Neural crest cell (in vitro differentiated cells): ENCODE measurements at regions not wholly inside any gene's neighbourhood (a gene's known extent, or its start where the extent isn't known, plus 50 kb on each side); places are given as distances from the start of the nearest gene placed in this dataset.

Source experiments
- DNase-seq: peaks from one replicate; pipeline ENCODE4 v3.0.0; 2021; ENCODE audit warnings: low read depth, mixed read lengths, low spot score
- H3K27ac Mint-ChIP-seq: one replicate; pipeline ENCODE4 v1.8.0; 2021; ENCODE audit warnings: mild to moderate bottlenecking, mixed read lengths; ENCODE audit not compliant: unreplicated experiment
- H3K27me3 Mint-ChIP-seq: 2 replicates; pipeline ENCODE4 v1.8.0; 2021; ENCODE audit warnings: low read depth, mild to moderate bottlenecking, mixed read lengths
- H3K36me3 Mint-ChIP-seq: 2 replicates; pipeline ENCODE4 v1.8.0; 2021; ENCODE audit warnings: low read depth, mild to moderate bottlenecking, mixed read lengths
- H3K4me1 Mint-ChIP-seq: 2 replicates; pipeline ENCODE4 v1.8.0; 2021; ENCODE audit warnings: mixed read lengths
- H3K4me3 Mint-ChIP-seq: one replicate; pipeline ENCODE4 v1.8.0; 2021; ENCODE audit warnings: mild to moderate bottlenecking, mixed read lengths
- H3K9me3 Mint-ChIP-seq: 2 replicates; pipeline ENCODE4 v1.8.0; 2021; ENCODE audit warnings: mixed read lengths
- TF ChIP-seq, protein P1 (sequence below): fragments of 200-600 bp; sonication (generic); conservative IDR thresholded peaks from 2 replicates; pipeline ENCODE4 v1.5.0; 2021; ENCODE audit warnings: antibody characterized with exemption, mild to moderate bottlenecking

DNA sequence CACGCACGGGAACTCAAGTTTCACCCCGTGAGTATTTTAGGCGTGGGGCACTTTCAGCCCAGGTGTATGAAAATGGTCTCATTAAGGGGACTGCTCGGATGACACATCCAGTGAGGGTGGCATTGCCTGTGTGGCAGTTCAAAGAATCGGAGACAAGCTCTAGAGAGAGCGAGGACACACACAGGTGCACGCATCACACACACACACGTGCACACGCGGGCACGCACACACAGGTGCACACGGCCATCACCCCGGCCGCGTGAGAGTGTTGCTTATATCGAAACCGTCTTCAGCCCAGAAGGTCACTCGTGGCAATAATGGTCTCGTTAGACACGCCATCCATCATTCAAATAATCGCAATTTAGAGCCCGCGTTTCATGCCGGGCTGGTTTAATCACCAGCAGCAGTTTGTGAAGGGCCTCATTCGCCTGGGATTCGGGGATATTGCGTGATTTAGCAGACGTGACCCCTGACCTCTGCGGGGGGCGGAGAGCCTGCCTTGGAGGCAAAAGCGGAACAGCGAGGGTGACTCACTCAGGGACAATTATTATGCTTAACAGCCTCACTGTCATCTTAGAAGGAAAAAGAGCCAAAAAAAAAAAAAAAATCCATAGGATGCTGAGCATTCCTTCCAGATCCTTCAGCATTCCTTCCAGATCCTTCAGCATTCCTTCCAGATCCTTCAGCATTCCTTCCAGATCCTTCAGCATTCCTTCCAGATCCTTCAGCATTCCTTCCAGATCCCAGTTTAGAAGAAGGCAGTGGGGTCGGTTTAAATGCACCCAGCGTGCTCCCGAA is 89.4 kb upstream of the PPP2R3B start:
- H3K4me3 Mint-ChIP-seq, result no peak overlapping the region
- peaks cover 4% of the 10 kb centered on the region for H3K27me3 Mint-ChIP-seq
- peaks cover 17% of the 10 kb centered on the region for H3K4me1 Mint-ChIP-seq
- TF ChIP-seq, protein P1, sequence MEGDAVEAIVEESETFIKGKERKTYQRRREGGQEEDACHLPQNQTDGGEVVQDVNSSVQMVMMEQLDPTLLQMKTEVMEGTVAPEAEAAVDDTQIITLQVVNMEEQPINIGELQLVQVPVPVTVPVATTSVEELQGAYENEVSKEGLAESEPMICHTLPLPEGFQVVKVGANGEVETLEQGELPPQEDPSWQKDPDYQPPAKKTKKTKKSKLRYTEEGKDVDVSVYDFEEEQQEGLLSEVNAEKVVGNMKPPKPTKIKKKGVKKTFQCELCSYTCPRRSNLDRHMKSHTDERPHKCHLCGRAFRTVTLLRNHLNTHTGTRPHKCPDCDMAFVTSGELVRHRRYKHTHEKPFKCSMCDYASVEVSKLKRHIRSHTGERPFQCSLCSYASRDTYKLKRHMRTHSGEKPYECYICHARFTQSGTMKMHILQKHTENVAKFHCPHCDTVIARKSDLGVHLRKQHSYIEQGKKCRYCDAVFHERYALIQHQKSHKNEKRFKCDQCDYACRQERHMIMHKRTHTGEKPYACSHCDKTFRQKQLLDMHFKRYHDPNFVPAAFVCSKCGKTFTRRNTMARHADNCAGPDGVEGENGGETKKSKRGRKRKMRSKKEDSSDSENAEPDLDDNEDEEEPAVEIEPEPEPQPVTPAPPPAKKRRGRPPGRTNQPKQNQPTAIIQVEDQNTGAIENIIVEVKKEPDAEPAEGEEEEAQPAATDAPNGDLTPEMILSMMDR, result no peak
- H3K9me3 Mint-ChIP-seq, result peaks cover 2% of the 10 kb centered on the region
- DNase-seq, result no peak
- no peaks in the 10 kb centered on the region for H3K36me3 Mint-ChIP-seq
- H3K27ac Mint-ChIP-seq, result peak overlapping the region; percentile 87

DNA sequence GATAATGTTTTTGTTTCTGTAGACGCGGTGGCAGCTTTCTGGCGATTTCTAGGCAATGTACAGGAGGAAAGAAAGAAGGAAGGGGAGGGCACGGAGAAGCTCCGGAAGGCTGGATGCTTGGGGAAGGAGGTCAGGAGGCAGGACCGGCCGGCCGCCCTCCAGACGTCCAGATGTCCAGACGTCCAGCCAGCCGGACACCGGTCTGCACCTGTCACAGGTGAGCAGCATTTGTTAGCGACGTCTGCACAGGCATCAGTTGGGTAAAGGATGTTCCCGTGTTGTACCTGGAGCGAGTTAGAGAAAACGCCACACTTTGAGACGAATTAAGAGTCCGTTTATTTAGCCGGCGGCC is 90.0 kb upstream of the PPP2R3B start:
- peaks cover 6% of the 10 kb centered on the region for H3K27me3 Mint-ChIP-seq
- no peak overlapping the region for H3K27ac Mint-ChIP-seq
- H3K9me3 Mint-ChIP-seq, result peaks cover 2% of the 10 kb centered on the region
- no peak for DNase-seq
- no peaks in the 10 kb centered on the region for H3K36me3 Mint-ChIP-seq
- TF ChIP-seq, protein P1, result no peak
- no peak overlapping the region for H3K4me3 Mint-ChIP-seq
- peaks cover 17% of the 10 kb centered on the region for H3K4me1 Mint-ChIP-seq

DNA sequence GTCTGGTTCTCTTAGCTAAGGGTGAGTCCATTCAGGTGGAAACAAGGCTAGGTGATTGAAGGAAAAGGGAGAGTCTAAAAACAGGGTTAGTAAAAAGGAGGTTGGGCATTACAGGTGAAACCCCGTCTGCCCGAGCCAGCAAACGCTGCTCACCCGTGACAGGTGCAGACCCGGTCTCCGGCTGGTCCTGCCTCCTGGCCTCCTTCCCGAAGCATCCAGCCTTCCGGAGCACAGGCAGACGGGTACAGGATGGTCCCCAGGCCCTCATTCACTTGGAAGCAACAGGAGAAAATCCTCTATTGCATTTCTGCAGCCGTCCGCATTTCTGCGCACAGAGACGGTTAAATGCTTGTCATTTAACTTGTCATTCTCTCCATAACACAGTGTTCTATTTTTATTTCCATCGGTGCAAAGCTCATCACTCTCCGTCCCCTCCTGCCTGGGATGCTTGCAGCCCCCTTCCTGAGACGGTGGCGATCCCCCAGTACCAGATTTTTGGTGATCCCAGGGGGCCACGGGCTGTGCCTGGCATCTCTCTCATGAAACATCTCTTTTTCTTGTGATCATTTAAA is 90.8 kb upstream of the PPP2R3B start:
- Mint-ChIP-seq H3K27ac (no peak overlapping the region), H3K36me3 (no peaks in the 10 kb centered on the region), H3K4me1 (peaks cover 17% of the 10 kb centered on the region)

DNA sequence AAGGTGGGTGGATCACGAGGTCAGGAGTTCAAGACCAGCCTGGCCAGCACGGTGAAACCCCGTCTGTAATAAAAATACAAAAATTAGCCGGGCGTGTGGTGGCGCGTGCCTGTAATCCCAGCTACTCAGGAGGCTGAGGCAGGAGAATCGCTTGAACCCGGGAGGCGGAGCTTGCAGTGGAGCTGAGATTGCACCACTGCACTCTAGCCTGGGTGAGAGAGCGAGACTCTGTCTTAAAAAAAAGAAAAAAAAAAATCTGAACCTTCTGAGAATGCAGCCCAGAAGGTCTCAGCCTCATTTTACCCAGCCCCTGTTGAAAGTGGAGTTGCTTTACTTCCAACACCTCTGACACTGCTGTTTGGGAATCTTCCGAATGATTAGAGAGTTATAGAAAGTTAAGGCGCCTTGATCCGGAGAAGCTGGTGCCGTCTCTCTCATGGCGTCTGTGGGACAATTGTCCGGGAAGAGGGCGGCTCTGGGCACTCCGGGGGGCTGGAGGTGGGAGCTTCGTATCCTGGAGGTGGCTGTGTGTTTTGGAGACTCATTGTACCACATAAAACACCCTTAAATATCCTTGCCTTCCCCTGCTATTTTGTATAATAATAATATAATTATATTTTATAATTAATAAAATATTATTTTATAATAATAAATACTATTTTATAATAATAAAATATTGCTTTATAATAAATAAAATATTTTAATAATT is 92.7 kb upstream of the PPP2R3B start:
- no peak for DNase-seq
- no peak overlapping the region for H3K27ac Mint-ChIP-seq
- peaks cover 2% of the 10 kb centered on the region for H3K9me3 Mint-ChIP-seq
- no peak overlapping the region for H3K4me3 Mint-ChIP-seq
- H3K27me3 Mint-ChIP-seq, result peaks cover 18% of the 10 kb centered on the region
- no peaks in the 10 kb centered on the region for H3K36me3 Mint-ChIP-seq
- TF ChIP-seq, protein P1, result no peak
- H3K4me1 Mint-ChIP-seq, result peaks cover 17% of the 10 kb centered on the region

More for the DNA sequence above, 90.8 kb upstream of the PPP2R3B start:
- Mint-ChIP-seq H3K27me3 (peaks cover 12% of the 10 kb centered on the region), H3K9me3 (peaks cover 2% of the 10 kb centered on the region), H3K4me3 (no peak overlapping the region)
- no peak for DNase-seq
- TF ChIP-seq, protein P1, result no peak

- H3K27ac Mint-ChIP-seq, result no peak overlapping the region
- peaks cover 20% of the 10 kb centered on the region for H3K27me3 Mint-ChIP-seq
- no peak for DNase-seq
- peaks cover 14% of the 10 kb centered on the region for H3K4me1 Mint-ChIP-seq
- TF ChIP-seq, protein P1, result no peak
- no peaks in the 10 kb centered on the region for H3K36me3 Mint-ChIP-seq
- H3K9me3 Mint-ChIP-seq, result peaks cover 7% of the 10 kb centered on the region
- H3K4me3 Mint-ChIP-seq, result no peak overlapping the region
Measured at GRCh38 chrX:480861-481417, 94.2 kb upstream of the PPP2R3B start.
